Nephron (organoid): ENCODE measurements at regions not wholly inside any gene's neighbourhood (a gene's known extent, or its start where the extent isn't known, plus 50 kb on each side); places are given as distances from the start of the nearest gene placed in this dataset.

ENCODE experiments used
- H3K27ac Mint-ChIP-seq, 3 experiments: 2 replicates each; pipeline ENCODE4 v1.8.0; 2020; ENCODE audit warnings: mixed read lengths in 3 of 3, mild to moderate bottlenecking in 2 of 3, moderate library complexity in 1 of 3
- H3K27me3 Mint-ChIP-seq: 2 replicates; pipeline ENCODE4 v1.8.0; 2021; ENCODE audit warnings: low read depth, mild to moderate bottlenecking, moderate library complexity, mixed read lengths
- H3K36me3 Mint-ChIP-seq: 2 replicates; pipeline ENCODE4 v1.8.0; 2020; ENCODE audit warnings: low read depth, mixed read lengths
- H3K4me1 Mint-ChIP-seq: 2 replicates; pipeline ENCODE4 v1.8.0; 2020; ENCODE audit warnings: mixed read lengths
- H3K4me3 Mint-ChIP-seq, 3 experiments: 2 replicates each; pipeline ENCODE4 v1.8.0; 2020; ENCODE audit warnings: mild to moderate bottlenecking in 3 of 3, mixed read lengths in 3 of 3, moderate library complexity in 2 of 3
- H3K9me3 Mint-ChIP-seq: 2 replicates; pipeline ENCODE4 v1.8.0; 2020; ENCODE audit warnings: mixed read lengths
- CTCF ChIP-seq, 3 experiments: fragments of 200-600 bp; sonication (generic); IDR thresholded peaks; one replicate each; pipeline ENCODE4 v1.5.0; 2021; ENCODE audit warnings: antibody characterized with exemption in 3 of 3; ENCODE audit not compliant: unreplicated experiment in 3 of 3

GRCh38 chr18:11497585-11497984 is 111.8 kb upstream of the SLC35G4 start:
- TF ChIP-seq CTCF (IDR thresholded peaks at IDR 0.05; ENCODE audit: unreplicated experiment in 3 of 3) = no peak
- no peaks in the 10 kb centered on the region for H3K27me3 Mint-ChIP-seq
- H3K4me1 Mint-ChIP-seq = peaks cover 19% of the 10 kb centered on the region
- H3K36me3 Mint-ChIP-seq = no peaks in the 10 kb centered on the region
- H3K27ac Mint-ChIP-seq = peak overlapping the region in 1 of 3 experiments; percentile 12
- no peaks in the 10 kb centered on the region for H3K9me3 Mint-ChIP-seq
- H3K4me3 Mint-ChIP-seq = no peak overlapping the region

DNA sequence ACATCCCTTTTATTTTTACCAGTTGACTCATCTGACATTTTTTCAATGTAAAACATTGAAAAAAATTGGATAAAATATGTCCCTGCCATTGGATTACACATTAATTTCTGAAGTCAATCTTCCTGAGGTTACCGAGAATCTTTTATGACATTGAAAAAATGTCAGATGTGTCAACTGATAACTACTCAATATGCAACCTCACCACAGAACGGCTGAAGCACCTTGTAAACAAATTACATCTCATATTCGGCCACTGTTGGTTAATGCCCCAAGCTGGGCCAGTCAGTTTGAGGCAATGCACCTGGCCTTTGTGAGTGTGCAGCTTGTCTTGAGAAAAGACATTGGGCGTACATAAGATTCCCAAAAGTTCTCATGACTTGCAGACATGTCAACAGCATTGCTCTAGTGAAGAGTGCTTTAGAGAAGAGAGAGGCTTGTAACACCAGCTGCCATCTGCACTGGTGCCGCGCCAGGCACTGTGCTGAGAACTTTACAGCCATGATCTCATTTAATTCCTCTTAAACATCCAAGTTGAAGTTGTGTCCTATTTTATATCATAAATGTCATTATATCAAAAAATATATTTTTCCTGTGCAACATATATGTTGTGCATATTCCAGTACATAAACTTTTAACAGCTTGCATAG is 112.7 kb upstream of the SLC35G4 start:
- H3K4me3 Mint-ChIP-seq = no peak overlapping the region
- H3K4me1 Mint-ChIP-seq = peaks cover 19% of the 10 kb centered on the region
- H3K36me3 Mint-ChIP-seq = no peaks in the 10 kb centered on the region
- H3K9me3 Mint-ChIP-seq = no peaks in the 10 kb centered on the region
- TF ChIP-seq CTCF (IDR thresholded peaks at IDR 0.05; ENCODE audit: unreplicated experiment in 3 of 3) = no peak
- no peak overlapping the region for H3K27ac Mint-ChIP-seq
- H3K27me3 Mint-ChIP-seq = no peaks in the 10 kb centered on the region

- no peak for TF ChIP-seq CTCF (IDR thresholded peaks at IDR 0.05; ENCODE audit: unreplicated experiment in 3 of 3)
- no peaks in the 10 kb centered on the region for H3K9me3 Mint-ChIP-seq
Observed at GRCh38 chr18:11495441-11495840, 114.0 kb upstream of the SLC35G4 start.

DNA sequence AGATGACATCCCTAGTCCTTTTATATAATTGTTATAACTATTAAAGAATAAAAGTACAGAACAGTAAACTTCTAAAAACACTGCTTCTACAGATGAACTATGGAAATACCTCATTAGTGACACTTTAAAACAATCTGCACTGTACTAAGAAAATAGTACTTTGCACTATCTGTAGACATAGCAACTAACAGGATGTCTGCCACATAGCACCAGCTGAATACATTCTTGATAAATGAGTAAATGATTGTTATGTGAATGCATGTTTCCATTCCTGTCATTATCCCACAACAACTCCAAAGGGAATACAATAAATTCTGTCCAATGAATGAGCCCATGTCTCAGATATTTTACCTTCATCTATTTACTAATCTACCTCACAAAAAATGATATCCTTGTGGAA is 115.3 kb upstream of the SLC35G4 start:
- no peak overlapping the region for H3K27ac Mint-ChIP-seq
- H3K4me1 Mint-ChIP-seq = peaks cover 16% of the 10 kb centered on the region
- H3K4me3 Mint-ChIP-seq = no peak overlapping the region
- TF ChIP-seq CTCF (IDR thresholded peaks at IDR 0.05; ENCODE audit: unreplicated experiment in 3 of 3) = no peak
- H3K27me3 Mint-ChIP-seq = no peaks in the 10 kb centered on the region
- H3K9me3 Mint-ChIP-seq = no peaks in the 10 kb centered on the region
- H3K36me3 Mint-ChIP-seq = no peaks in the 10 kb centered on the region

More at GRCh38 chr18:11495441-11495840, 114.0 kb upstream of the SLC35G4 start:
- Mint-ChIP-seq H3K36me3 (no peaks in the 10 kb centered on the region), H3K4me3 (no peak overlapping the region), H3K4me1 (peaks cover 18% of the 10 kb centered on the region), H3K27me3 (no peaks in the 10 kb centered on the region), H3K27ac (no peak overlapping the region)

DNA sequence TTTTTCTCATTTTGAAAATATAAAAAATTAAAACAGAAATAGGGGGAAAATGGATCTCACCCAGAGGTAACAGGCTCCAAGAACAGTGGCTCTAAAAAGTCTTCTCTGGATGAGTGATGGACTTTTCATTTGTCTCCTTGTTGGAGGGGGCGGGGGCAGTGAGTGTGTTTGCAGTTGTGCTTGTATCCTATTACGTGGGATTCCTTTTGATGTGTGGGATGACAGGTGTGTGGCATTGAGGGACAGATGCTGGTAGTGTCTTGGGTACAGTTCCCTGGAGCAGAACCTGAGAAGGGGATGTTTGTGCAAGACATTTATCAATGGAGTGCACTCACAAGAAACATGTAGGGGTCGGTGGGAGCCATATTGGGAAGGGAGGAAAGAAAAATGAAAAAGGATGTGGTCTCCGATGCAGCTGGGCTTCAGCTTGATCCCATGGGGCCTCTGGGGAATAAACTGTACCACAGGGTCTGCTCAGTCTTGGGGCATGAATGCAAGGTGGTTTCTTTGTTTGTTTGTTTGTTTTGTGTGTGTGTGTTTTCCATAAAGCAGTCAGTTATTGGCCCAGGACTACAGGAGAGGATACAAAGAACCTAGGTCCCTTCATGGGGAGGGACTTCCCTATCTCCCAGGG is 120.0 kb upstream of the SLC35G4 start:
- H3K36me3 Mint-ChIP-seq = no peaks in the 10 kb centered on the region
- no peak overlapping the region for H3K4me3 Mint-ChIP-seq
- TF ChIP-seq CTCF (IDR thresholded peaks at IDR 0.05; ENCODE audit: unreplicated experiment in 3 of 3) = no peak
- H3K27me3 Mint-ChIP-seq = no peaks in the 10 kb centered on the region
- H3K9me3 Mint-ChIP-seq = no peaks in the 10 kb centered on the region
- peaks cover 9% of the 10 kb centered on the region for H3K4me1 Mint-ChIP-seq
- H3K27ac Mint-ChIP-seq = peak overlapping the region in 1 of 3 experiments; percentile 54

DNA sequence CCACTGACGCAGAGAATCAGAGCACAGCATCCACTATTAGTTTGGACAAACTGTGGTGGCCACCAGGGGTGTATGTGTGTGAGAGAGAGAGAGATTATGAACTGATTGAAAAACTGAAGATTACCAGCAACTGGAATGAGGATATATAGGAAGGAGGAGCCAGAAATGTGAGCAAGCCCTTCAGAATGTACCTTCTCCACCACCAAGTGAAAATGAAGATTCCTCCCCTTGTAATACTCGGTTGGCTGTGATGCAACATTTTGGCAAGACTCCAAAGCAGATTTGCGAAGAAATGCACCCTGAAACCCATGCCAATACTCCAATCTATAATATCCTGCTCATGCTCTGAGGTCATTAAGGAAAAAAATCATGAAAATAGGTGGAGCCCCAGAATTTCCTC is 121.2 kb upstream of the SLC35G4 start:
- Mint-ChIP-seq H3K27me3 (no peaks in the 10 kb centered on the region), H3K36me3 (no peaks in the 10 kb centered on the region), H3K9me3 (no peaks in the 10 kb centered on the region), H3K4me3 (no peak overlapping the region), H3K27ac (no peak overlapping the region), H3K4me1 (peaks cover 9% of the 10 kb centered on the region)
- TF ChIP-seq CTCF (IDR thresholded peaks at IDR 0.05; ENCODE audit: unreplicated experiment in 3 of 3) = no peak
